ENCODE measurements at regions not wholly inside any gene's neighbourhood (a gene's known extent, or its start where the extent isn't known, plus 50 kb on each side); places are given as distances from the start of the nearest gene placed in this dataset.

DNA sequence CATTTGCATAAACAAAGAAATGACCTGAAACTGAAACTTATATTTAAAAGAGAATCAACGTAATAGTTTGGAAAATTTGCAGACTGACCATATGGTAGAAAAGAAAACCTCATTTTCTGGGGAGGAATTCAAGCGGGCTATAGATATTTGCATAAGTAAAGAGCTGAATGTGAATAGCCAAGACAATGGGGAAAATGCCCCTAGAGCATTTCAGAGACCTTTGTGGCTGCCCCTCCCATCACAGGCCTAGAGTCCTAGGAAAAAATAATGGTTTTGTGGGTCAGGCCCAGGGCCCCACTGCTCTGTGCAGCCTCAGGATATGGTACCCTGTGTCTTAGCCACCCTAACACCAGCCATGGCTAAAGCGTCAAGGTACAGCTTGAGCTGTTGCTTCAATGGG is 480.6 kb upstream of the MBL2 start:
- Histone ChIP-seq H3K36me3 (no peaks in the 10 kb centered on the region), H3K9me3 (no peaks in the 10 kb centered on the region), H3K4me1 (no peaks in the 10 kb centered on the region), H3K4me3 (no peak overlapping the region), H3K27me3 (no peaks in the 10 kb centered on the region), H3K27ac (no peak overlapping the region)
- TF ChIP-seq POLR2A (IDR thresholded peaks at IDR 0.05) (no peak), EP300 (IDR thresholded peaks at IDR 0.05) (no peak), POLR2AphosphoS5 (IDR thresholded peaks at IDR 0.05) (no peak)
- TF ChIP-seq, protein P1, sequence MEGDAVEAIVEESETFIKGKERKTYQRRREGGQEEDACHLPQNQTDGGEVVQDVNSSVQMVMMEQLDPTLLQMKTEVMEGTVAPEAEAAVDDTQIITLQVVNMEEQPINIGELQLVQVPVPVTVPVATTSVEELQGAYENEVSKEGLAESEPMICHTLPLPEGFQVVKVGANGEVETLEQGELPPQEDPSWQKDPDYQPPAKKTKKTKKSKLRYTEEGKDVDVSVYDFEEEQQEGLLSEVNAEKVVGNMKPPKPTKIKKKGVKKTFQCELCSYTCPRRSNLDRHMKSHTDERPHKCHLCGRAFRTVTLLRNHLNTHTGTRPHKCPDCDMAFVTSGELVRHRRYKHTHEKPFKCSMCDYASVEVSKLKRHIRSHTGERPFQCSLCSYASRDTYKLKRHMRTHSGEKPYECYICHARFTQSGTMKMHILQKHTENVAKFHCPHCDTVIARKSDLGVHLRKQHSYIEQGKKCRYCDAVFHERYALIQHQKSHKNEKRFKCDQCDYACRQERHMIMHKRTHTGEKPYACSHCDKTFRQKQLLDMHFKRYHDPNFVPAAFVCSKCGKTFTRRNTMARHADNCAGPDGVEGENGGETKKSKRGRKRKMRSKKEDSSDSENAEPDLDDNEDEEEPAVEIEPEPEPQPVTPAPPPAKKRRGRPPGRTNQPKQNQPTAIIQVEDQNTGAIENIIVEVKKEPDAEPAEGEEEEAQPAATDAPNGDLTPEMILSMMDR (IDR thresholded peaks at IDR 0.05) = no peak
- WGBS, 2 donors = 85 to 94% methylated on average over 2 of the region's 3 CpGs
- DNase-seq (no peak), ATAC-seq (ENCODE audit: low FRiP score in 2 of 2) (no peak)

DNA sequence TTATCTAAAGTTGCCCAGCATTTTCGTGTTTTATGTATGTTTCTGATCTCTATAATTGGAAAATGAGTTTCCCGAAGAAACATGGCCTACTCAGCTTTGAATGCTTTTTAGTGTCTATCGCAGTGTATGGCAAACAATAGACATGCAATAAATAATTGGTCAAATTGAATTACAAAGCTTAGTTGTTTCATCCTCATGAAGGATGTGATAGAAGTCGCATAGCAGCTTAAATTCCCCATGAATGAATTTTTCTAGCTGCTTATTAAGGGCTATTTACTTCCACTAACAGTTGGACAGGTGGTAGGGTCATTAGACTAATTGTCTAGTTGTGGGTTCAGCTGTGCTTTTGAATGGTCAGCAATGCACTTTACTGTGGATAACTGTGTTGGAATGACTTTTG is 467.3 kb upstream of the MBL2 start:
- Histone ChIP-seq H3K9me3 (no peaks in the 10 kb centered on the region), H3K27me3 (no peaks in the 10 kb centered on the region), H3K27ac (no peak overlapping the region), H3K4me1 (no peaks in the 10 kb centered on the region), H3K4me3 (no peak overlapping the region), H3K36me3 (no peaks in the 10 kb centered on the region)
- TF ChIP-seq EP300 (IDR thresholded peaks at IDR 0.05) = no peak
- TF ChIP-seq POLR2A (IDR thresholded peaks at IDR 0.05) = no peak
- TF ChIP-seq, protein P1 (IDR thresholded peaks at IDR 0.05) = no peak
- TF ChIP-seq POLR2AphosphoS5 (IDR thresholded peaks at IDR 0.05) = no peak
- ATAC-seq (ENCODE audit: low FRiP score in 2 of 2) (no peak), DNase-seq (no peak)
- 92 to 94% methylated on average over 4 of the region's 4 CpGs for WGBS, 2 donors

DNA sequence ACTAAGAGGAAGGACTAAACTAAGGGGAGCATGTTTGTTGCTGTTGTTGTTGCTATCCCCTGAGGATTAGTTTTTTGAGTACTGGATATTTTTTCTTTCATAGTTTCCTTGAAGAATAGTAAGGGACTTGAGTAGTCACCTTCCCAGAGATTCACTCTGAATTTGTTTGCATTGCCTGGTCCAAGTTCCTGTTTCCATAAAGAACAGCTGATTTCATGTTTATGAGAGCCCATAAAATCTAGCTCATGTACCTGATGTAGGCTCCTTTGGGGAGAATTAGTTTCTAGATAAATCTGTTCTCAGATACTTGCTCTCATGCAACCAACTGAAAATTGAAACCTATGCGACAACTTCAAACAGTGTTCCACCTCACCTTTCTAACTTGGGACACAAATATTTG is 464.4 kb upstream of the MBL2 start:
- no peaks in the 10 kb centered on the region for H3K36me3 ChIP-seq
- ATAC-seq (ENCODE audit: low FRiP score in 2 of 2) (no peak), DNase-seq (no peak)
- H3K4me3 ChIP-seq = no peak overlapping the region
- H3K9me3 ChIP-seq = no peaks in the 10 kb centered on the region
- no peak for TF ChIP-seq POLR2A (IDR thresholded peaks at IDR 0.05)
- TF ChIP-seq, protein P1 (IDR thresholded peaks at IDR 0.05) = no peak
- no peak for TF ChIP-seq POLR2AphosphoS5 (IDR thresholded peaks at IDR 0.05)
- no peak for TF ChIP-seq EP300 (IDR thresholded peaks at IDR 0.05)
- H3K27ac ChIP-seq = no peak overlapping the region
- H3K27me3 ChIP-seq = no peaks in the 10 kb centered on the region
- 90 to 97% methylated on average over 1 of the region's 1 CpG for WGBS, 2 donors
- no peaks in the 10 kb centered on the region for H3K4me1 ChIP-seq

DNA sequence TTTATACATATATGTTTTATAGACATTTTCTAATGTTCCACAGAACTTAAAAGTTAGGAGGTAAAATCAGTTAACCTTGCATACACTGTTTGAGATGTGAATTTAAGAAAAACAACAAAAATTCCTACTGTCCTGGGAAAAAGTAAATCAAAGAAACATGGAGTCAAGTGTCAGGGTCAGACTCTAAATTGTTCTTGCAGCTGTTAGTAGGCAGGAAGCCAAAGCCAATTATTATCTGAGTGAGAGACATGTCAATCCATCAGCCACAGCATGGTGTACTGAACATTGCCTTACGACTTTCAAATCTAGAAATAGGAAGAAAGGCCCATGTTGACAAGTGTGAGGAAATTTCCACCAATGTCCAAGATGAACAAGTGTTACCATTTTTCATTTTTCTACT is 461.2 kb upstream of the MBL2 start:
- Histone ChIP-seq H3K4me1 (no peaks in the 10 kb centered on the region), H3K4me3 (no peak overlapping the region), H3K27ac (no peak overlapping the region), H3K27me3 (no peaks in the 10 kb centered on the region), H3K36me3 (no peaks in the 10 kb centered on the region), H3K9me3 (no peaks in the 10 kb centered on the region)
- no peak for TF ChIP-seq POLR2A (IDR thresholded peaks at IDR 0.05)
- TF ChIP-seq, protein P1 (IDR thresholded peaks at IDR 0.05) = no peak
- TF ChIP-seq POLR2AphosphoS5 (IDR thresholded peaks at IDR 0.05) = no peak
- TF ChIP-seq EP300 (IDR thresholded peaks at IDR 0.05) = no peak
- WGBS, 2 donors = 35 to 60% methylated on average over 1 of the region's 1 CpG
- no peak for ATAC-seq (ENCODE audit: low FRiP score in 2 of 2)
- no peak for DNase-seq

DNA sequence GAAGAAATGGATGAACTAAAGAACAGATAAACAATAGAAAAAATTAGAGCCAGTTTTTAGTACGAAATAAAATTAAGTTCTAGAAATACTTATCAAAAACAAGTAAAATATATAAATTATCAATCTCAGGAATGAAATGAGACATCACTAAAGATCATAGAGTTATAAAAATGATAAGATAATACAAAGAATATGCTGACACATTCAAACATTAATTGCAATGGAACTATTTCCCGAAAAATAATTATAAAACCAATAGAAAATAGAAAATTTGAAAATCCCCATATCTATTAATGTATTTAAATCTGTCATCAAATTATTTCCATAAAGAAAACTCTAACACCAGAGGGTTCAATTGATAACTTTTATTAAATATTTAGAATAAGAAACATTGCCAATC is 458.1 kb upstream of the MBL2 start:
- H3K4me1 ChIP-seq = no peaks in the 10 kb centered on the region
- no peaks in the 10 kb centered on the region for H3K27me3 ChIP-seq
- WGBS, 2 donors = 49% methylated on average over 2 of the region's 2 CpGs
- no peaks in the 10 kb centered on the region for H3K36me3 ChIP-seq
- DNase-seq = no peak
- H3K27ac ChIP-seq = no peak overlapping the region
- no peak for ATAC-seq (ENCODE audit: low FRiP score in 2 of 2)
- H3K4me3 ChIP-seq = no peak overlapping the region
- no peak for TF ChIP-seq POLR2A (IDR thresholded peaks at IDR 0.05)
- no peak for TF ChIP-seq POLR2AphosphoS5 (IDR thresholded peaks at IDR 0.05)
- TF ChIP-seq, protein P1 (IDR thresholded peaks at IDR 0.05) = no peak
- TF ChIP-seq EP300 (IDR thresholded peaks at IDR 0.05) = no peak
- no peaks in the 10 kb centered on the region for H3K9me3 ChIP-seq
